ENCODE measurements at regions not wholly inside any gene's neighbourhood (a gene's known extent, or its start where the extent isn't known, plus 50 kb on each side); places are given as distances from the start of the nearest gene placed in this dataset.

GRCh38 chr20:43397147-43397546, 60.5 kb upstream of the SRSF6 start:
- TF ChIP-seq CTCF (IDR thresholded peaks at IDR 0.05; ENCODE audit: low read depth, low read length, missing input control) = no peak
- TF ChIP-seq REST (IDR thresholded peaks at IDR 0.05) = no peak
- no peak for TF ChIP-seq TAF1 (conservative IDR thresholded peaks at IDR 0.05)
- TF ChIP-seq EGR1 (IDR thresholded peaks at IDR 0.05; ENCODE audit: low read depth in 2 of 2) = no peak
- no peak for TF ChIP-seq FOXA1 (IDR thresholded peaks at IDR 0.05)
- no peak for TF ChIP-seq ZBTB33 (IDR thresholded peaks at IDR 0.05)
- TF ChIP-seq YY1 (IDR thresholded peaks at IDR 0.05) = no peak
- TF ChIP-seq SP1 (IDR thresholded peaks at IDR 0.05) = no peak
